Stimulated activated CD8-positive, alpha-beta memory T cell treated with anti-CD3 and anti-CD28 coated beads, Interleukin-12 subunit alpha, Interleukin-12 subunit beta, amount 100 ng/mL, for 1 hour (primary cell): ENCODE measurements at regions not wholly inside any gene's neighbourhood (a gene's known extent, or its start where the extent isn't known, plus 50 kb on each side); places are given as distances from the start of the nearest gene placed in this dataset.

Experiments
- DNase-seq: peaks from one replicate; pipeline ENCODE4 v3.0.0-alpha.2; 2020; ENCODE audit warnings: low read depth

DNA sequence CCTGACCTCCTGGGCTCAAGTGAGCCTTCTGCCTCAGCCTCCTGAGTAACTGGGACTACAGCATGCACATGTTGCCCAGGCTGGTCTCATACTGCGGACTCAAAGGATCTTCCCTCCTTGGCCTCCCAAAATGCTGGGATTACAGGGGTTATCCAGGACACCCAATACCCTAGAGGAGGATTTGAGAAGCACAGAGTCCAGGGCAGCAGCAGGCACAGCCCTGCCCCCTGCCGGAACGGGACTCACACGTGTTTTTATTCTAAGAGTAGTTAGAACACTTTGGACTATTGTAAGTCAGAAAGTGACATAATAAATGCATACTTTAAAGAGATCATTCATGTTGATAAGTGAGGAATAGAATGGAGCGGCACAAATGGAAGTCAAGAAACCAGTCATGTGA lies 80.2 kb downstream of the C6orf118 start:
- DNase-seq = no peak

DNA sequence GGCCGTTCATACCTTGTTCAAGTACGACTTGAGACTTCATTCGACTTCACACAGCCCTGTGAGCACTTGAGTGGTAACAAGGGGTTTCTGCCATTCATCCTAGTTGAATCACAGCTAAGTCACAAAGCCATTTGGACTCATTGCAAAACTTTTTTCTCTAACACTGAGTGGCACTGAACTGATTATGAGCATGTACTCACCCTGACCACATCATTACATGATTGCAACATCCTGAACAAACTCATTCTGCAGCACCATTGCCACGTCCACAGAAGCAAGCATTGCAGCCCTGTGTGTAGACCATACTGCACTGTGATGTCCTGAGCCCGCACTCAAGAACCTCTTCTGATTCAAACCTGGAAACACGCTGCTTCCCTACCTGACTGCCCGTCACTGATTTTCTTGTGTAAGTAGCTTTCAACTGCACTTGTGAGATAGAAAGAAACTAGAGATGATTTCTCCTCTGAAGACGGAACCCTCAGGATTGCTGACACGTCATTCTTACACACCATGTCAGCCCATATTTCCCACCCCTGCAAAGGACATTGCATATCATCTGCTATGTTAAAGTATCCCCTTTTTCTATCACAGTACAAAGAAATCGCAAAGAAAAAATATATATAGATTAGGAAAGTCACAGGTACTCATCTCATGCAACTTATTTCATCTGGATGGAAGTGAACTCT lies 81.6 kb downstream of the C6orf118 start:
- no peak for DNase-seq

DNA sequence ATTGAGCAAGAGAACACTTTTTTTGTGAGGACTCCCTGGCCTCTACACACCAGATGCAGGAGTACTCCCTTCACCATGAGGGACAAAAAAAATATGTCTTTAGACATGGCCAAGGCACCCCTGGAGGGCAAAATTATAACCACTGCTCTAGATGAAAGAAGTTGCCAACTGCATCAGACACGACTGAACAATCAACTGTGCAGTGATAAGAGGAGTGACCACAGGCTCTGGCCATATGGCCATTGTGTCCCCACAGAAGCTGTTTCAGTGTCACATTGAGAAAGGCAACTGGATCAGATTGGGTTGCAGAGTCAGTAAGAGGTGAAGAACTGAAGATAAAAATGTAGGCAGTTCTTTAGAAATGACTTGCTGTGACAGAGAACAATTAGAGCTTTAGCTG lies 85.7 kb downstream of the C6orf118 start:
- no peak for DNase-seq

DNA sequence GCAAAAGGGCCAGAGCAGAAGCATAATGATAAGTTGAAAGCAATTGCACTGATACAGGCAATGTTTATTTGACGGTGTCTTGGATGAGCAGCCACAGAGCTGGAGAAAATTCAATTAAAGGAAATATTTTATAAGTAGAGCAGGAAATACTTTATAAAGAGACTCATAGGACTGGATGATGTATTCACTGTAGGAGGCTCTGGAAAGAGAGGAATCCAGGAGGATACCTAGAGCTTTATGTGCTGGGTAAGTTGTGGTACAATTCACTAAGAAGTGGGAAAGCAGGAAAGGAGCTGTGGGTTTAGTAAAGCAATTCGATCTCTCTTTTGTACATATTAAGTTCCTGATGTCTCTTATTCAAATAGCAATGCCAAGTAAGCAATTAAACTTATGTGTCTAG lies 86.3 kb downstream of the C6orf118 start:
- no peak for DNase-seq

DNA sequence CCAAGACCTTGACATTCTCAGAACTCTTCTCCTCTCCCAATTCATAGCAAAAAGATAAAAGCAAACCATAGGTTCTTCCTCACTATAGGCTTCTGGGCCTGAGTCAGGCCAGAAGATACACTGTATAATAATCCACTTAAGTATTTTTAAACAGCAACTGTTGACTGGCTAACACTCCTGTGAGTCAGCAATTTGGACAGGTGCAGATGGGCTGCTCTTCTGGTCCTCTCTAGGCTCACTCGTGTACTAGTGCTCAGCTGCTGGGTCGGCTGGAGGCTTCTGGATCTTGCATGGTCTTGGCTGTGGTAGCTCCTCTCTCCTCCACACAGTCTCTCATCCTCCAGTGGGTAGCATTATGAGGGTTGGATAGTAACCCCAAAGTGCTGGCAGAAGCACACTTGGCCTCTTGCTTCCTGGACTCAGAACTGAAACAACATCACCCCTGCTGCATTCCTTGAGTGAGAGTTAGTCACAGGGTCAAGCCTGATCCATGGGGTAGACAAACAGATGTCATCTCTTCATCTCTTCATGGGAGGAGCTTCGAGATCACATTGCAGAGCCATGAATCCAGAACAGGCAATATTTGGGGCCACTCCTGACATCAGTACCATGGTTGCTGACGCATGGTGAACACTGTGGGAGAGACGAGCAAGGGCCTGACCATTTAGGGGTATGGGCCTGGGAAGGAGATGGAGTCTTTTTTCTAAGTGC lies 86.9 kb downstream of the C6orf118 start:
- DNase-seq = no peak

DNA sequence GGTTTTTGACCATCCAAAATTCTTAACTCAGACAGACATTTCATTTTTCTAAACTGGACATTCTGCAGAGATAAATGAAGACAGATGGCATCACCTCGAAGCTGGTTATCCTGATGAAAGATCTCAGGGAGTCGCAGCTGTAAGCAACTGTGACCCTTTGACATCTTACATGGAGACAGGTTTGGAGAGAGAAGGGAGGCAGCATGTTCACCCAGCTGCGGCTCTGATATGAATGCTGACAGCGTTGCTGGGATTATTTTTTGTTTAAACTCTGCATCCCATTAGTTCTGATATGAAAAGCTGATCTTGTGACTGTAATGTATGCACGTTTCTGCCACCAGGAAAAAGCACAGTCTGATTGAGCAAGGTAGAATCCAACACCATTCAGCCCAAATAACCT lies 89.4 kb downstream of the C6orf118 start:
- DNase-seq = no peak

DNA sequence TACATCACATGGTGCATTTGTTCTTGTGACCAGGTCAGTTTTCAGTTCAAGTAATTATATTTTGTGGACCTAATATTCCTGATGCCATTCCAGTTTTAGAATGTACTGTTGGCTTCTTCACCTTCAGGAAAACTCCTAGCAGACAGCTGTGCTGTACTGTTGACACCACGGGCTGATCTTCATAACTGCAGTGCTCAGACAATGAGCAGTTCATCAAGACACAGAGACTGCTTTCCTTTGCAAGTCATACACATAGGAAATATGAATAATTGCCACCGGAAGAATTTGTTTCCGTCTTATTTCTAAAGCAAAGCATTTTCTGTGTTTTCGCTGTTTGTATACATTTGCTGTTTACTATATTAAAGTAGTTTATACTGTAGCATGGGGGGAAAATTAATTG lies 89.8 kb downstream of the C6orf118 start:
- no peak for DNase-seq

DNA sequence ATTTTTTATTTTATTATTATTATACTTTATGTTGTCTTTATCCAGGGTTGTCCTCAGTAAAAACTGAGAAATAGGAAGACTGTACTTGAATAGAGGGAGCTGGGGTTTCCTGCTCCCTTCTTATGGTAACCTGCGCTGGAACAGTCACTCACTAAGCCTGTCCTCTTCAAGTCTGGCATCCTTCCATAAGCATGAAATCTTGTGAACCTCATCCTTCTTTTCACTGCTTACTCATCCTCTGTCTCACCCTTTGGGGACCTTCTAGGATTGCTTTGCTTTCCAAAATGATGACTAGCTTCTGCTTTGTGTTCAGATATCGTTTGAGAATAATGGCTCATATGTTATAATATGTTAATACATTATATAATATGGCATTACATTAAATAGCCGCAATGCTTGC lies 90.6 kb downstream of the C6orf118 start:
- DNase-seq = no peak

DNA sequence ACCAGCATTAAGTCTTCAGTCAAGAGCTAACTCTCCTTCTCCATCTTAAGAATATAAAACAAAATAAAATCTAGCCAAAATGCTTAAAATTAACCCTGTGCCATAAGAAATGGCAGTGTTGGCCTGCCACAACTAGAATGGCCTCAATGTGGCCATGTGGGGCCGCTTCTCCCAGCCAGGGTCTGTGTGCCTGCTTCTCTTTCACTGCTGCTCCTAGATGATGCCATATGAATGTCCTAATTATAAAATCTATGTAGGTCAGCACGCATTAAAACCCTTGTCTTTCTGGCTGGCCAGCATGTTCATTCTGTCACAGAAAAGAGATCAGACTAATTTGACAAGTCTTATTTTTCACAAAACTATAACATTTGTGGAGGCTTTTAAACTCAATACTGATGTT lies 102.6 kb downstream of the C6orf118 start:
- DNase-seq = no peak

DNA sequence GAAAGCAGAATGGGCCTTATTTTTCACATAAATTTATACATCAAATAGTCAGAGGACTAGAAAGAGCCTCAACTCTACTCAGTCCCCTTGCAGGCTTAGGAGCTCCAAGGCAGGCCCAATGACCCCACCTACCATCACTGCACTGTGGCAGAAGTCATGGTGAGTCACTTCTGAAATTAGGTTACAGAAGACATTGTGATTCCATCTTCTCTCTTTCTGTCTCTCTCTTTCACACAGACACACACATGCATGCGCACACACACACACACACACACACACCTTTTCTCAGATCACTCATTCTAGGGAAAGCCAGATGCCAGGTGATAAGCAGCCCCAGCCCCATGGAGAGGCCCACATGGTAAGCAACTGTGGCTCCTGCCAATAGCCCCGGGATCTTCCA lies 103.8 kb downstream of the C6orf118 start:
- no peak for DNase-seq

DNA sequence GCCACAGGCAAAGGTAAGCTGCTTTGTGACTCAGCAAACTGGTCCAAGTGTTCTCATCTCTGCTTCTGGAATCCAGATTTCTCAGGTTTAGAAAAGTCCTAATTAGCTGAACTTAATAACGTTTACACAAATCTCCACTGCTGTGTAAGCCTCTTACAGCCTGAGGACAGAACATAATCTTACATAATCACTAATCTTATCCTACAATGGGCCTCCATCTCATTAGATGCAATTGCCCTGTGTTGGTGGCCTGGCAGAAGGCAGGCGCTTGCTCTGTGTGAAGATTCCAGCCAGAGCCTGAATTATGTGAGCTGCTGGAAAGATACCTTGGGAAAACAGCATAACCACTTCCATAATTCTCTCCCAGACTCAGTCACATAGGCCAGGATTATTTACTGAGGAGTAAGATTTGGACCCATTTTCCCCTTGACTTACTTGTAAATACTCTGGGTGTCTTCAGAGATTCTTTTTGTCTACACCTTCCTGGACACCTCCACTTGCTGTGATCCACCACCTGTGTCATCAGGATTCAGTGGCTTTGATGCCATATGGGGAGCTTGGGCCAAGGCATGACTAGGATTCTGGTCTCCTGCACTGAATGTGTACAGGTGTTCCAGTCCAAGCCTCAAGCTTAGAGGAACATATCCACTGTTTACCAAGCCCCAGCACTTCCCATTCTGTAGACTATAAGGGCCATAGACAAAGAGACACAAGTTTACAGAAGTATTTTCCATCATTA lies 104.4 kb downstream of the C6orf118 start:
- no peak for DNase-seq

DNA sequence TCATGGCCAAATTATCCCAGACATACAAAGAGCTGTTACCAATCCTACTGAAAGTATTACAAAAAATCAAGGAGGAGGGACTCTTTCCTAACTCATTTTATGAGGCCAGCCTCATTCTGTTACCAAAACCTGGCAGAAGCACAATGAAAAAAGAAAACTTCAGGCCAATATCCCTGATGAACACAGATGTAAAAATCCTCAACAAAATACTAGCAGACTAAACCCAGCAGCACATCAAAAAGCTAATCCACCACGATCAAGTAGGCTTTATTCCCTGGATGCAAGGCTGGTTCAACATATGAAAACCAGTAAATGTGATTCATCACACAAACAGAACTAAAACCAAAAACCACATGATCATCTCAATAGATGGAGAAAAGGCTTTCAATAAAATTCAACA lies 109.2 kb downstream of the C6orf118 start:
- DNase-seq = no peak

DNA sequence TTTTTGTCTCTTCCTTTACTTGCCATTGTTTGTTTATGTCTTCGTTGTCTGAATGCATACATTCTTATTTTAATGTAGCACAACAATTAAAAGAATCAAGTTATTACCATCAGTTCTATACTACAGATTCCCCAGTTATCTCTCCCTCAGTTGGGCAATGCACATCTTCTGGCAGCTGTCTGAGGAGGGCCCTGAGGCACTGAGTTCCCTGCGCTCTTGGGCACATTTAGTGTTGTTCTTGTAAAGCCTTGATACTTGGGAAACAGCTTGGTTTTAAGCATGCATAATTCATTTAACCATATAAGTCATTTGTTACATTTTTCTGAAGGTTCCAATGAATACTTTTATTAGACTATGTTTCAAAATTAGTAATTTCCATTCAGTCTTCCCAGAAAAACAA lies 117.9 kb downstream of the C6orf118 start:
- DNase-seq = no peak

DNA sequence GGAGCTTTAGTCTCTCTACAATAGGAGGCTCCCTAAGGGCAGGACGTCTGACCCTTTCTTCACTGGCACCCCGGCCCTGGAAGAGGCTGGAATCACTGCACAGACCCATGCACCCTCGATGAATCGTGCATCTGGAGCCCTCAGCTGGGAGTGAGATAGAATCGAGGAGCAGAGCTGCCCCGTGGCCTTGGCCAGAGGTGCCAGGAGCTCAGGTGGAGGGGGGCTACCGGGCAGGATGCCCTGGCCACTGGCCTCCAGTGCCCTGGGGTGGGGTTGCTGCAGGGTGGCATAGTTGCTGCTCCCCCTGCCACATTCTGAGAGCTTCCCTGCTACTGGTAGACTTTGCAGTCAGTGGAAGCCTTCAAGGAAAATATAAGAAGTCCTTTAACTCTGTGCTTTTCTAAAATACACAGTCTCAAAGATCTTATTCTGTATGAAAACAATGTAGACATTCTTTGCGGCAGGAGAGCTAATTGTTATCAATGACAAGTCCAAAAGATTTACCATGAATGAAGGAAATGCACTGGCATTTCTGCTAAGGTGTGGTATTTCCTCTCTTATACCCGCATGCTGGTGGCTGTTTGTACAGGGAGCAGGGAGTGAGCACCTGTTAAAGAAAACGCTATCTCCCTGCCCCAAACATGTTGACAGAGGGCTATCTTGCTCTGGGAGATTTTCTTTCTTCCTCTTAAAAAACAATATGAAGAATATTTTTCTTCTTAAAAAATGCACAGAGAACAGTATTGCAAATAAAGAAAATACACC lies 122.8 kb downstream of the C6orf118 start:
- no peak for DNase-seq

DNA sequence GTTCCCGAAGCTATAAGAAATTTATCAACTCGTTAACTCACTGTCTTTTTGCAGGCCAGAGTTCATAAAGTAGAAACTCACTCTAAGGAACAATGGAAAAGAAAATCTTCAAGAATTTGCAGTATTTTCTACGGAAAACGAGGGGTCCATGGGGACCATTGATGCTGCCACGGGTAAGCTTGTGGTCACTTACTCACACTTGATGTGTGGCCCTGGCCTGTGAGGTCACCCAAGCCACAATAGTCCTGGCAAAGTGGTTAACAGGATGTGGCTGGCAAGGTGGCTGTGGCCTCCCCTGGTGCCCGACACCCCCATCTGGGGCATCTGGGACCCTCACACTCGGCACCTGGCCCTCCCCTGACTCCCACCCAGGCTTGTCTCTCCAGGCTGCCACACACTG lies 123.4 kb downstream of the C6orf118 start:
- DNase-seq = no peak

DNA sequence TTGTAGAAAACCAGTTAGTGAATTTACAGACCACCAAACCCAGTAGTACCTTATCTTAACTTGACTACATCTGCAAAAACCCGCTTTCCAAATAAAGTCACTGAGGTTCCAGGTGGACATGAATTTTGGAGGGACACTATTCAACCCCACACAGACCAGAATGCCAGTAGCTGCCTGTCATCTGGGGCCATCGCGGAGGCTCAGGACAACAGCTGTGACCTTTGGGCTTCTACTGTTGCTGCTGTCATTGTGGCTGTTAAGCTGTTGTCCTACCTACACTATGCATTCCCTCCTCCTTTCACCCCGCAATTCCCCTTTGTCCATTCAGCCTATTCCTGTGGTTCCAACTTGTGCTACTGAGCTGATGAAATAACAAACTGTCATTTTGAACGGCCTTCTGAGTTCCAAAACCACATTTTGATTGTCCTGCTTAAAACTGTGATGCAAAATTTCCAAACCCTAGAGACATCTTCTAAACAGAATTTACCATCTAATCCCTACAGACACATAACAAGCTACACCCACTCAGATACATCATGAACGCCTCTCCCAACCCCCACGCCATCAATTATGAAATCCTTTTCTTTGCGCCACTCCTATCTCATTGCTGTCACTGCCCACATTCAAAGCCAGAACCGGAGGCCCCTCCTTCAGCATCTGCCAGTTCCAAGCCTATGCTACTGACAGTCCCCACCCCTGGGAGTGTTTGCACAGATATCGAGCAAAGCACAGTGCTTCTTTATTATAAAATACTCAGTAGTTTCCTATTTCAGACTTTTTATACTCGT lies 125.0 kb downstream of the C6orf118 start:
- no peak for DNase-seq

DNA sequence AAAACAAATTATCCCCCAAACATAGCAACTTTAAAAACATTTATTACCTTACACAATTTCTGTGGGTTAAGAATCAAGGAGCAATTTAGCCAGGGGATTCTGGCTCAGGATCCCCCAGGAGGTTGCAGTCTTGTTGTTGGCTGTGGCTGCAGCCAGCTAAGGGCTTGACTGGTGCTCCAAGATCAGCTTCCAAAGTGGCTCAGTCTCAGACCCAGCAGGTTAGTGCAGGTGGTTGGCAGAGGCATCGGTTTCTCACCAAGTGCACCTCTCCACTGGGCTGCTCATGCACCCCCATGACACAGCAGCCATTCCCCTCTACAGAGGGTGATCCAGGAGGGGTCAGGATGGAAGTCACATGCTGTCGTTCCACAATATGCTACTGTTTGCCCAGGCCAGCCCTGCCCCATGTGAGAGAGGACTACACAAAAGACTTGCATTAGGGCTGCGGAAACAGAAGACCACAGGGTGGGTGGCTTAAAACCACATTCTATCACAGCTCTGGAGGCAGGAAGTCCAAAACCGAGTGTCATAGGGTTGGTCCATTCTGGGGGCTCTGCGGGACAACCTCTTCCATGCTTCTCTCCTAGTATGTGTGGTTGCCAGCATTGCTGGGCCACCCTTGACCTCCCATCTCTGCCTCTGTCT lies 125.8 kb downstream of the C6orf118 start:
- no peak for DNase-seq

DNA sequence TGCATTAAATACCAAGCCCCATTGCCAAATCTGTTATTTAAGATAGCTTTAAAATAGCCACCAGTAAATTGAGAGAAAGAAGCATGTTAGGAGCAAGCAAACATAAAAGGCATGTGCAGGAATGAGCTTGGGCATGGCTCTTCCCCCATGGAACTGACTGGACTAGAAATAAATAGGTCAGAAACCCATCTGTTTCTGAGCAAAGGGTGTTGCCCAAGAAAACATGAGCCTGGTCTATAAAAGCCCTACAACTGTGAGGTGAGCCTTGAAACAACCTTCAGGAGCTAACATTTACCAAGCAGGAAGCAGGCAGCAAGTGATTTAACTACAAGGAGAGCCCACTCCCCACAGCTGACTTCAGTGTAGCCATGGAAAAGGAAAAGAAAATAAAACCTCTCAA lies 126.3 kb downstream of the C6orf118 start:
- no peak for DNase-seq

DNA sequence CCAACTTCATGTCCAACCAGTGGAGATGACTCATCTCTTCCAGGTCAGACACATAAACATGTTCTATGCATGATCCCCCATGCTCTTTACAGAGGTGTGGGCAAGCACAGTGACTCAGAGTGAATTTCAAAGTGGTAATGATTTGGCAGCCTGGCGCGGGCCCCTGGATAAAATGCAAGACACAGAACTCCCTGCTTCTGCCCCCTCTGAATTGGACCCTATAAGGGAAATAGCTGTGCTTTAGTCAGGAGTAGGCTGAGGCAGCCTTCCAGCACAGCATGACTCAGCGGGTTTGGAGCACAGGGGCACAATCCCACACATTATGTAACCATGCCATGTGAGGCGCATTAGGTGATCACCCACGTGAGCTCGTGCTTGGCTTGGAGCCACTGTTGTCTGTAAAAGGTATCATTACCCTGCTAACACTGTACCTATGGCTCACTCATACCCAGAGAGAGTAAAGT lies 127.4 kb downstream of the C6orf118 start:
- DNase-seq = no peak

DNA sequence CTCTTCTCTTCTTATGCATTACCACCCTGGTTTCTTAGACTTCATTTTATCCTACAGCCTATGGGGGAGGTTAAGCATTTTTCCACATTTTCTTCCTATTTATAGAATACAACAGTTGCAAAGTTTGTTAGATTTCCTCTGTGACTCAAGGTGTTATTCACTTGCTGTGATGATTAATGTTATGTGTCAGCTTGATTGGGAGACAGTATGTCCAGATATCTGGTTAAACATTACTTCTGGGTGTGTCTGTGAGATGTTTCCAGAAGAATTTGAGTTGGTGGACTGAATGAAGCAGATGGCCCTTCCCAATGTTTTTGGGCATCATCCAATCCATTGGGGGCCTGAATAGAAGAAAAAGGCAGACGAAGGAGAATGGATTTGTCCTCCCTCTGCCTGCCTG lies 131.3 kb downstream of the C6orf118 start:
- no peak for DNase-seq

DNA sequence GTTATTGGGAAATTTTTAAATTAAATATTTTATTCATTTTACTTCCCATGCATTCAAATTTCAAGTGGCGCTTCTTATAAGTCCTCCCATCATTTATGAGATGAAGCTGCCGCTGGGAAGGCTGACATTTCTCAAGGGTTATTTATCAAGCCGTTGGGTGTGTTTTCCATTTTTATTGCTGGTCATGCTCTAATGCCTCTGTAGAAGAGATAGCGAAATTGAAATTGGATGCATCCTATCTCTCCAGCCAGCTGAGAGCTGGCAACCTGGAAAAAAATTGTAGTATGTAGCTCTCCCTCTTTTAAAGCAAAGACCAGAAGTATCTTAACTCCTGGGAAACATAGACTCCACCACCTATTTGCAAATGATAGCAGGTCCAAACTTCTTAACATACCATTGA lies 135.9 kb downstream of the C6orf118 start:
- DNase-seq = no peak
